ENCODE measurements at regions not wholly inside any gene's neighbourhood (a gene's known extent, or its start where the extent isn't known, plus 50 kb on each side); places are given as distances from the start of the nearest gene placed in this dataset.

DNA sequence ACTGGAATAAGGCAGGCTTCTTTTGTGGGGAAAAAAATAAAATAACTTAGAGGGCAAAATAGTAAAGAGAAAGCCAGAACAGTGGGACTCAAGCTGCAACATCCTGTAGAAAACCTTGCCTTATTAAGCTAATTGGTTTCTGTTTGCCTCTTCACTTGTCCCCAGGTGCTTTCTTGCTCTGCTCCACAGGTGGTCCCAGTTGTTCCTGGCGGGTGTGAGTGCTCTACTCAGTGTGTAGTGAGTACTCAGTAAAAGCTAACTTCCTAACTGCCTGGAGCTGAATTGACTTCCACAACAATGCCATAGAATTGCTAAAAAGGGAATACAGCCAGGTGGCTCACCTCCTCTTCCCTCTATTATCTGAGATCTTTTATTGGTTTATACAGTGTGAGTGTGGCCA lies 930.2 kb downstream of the C4orf33 start:
- Histone ChIP-seq H4K20me1 (ENCODE audit: control insufficient read depth, extremely low read depth, insufficient read depth, low read length) (no peaks in the 10 kb centered on the region), H3K4me1 (ENCODE audit: control insufficient read depth, extremely low read depth, insufficient read depth, low read length) (no peaks in the 10 kb centered on the region), H2AFZ (ENCODE audit: low read length) (no peak overlapping the region), H3K27me3 (ENCODE audit: control insufficient read depth, insufficient read depth, low read length) (no peaks in the 10 kb centered on the region), H3K4me3 (replicated peaks in 1 of 4; ENCODE audit: control extremely low read depth in 1 of 4, insufficient read depth in 1 of 4, low read depth in 3 of 4, low read length in 4 of 4) (no peak overlapping the region), H3K36me3 (ENCODE audit: control insufficient read depth, insufficient read depth, low read length) (no peaks in the 10 kb centered on the region), H3K27ac (ENCODE audit: insufficient read depth, low read length) (no peak overlapping the region), H3K9ac (ENCODE audit: insufficient read depth, low read length) (no peak overlapping the region), H3K4me2 (ENCODE audit: extremely low read depth, insufficient read depth, low read length) (no peak overlapping the region), H3K9me3 (ENCODE audit: control insufficient read depth, insufficient read depth, low read depth, low read length) (no peaks in the 10 kb centered on the region), H3K79me2 (ENCODE audit: control insufficient read depth, insufficient read depth, low read length) (no peaks in the 10 kb centered on the region)
- no peak for TF ChIP-seq EZH2 (IDR thresholded peaks at IDR 0.05; ENCODE audit: low read length, missing control alignments)
- TF ChIP-seq, protein P1, sequence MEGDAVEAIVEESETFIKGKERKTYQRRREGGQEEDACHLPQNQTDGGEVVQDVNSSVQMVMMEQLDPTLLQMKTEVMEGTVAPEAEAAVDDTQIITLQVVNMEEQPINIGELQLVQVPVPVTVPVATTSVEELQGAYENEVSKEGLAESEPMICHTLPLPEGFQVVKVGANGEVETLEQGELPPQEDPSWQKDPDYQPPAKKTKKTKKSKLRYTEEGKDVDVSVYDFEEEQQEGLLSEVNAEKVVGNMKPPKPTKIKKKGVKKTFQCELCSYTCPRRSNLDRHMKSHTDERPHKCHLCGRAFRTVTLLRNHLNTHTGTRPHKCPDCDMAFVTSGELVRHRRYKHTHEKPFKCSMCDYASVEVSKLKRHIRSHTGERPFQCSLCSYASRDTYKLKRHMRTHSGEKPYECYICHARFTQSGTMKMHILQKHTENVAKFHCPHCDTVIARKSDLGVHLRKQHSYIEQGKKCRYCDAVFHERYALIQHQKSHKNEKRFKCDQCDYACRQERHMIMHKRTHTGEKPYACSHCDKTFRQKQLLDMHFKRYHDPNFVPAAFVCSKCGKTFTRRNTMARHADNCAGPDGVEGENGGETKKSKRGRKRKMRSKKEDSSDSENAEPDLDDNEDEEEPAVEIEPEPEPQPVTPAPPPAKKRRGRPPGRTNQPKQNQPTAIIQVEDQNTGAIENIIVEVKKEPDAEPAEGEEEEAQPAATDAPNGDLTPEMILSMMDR (conservative IDR thresholded peaks at IDR 0.05 in 1 of 2, IDR thresholded peaks at IDR 0.05 in 1 of 2; ENCODE audit: low read depth in 1 of 2, low read length in 2 of 2) = no peak
- DNase-seq (ENCODE audit: low read depth in 2 of 2) = no peak

DNA sequence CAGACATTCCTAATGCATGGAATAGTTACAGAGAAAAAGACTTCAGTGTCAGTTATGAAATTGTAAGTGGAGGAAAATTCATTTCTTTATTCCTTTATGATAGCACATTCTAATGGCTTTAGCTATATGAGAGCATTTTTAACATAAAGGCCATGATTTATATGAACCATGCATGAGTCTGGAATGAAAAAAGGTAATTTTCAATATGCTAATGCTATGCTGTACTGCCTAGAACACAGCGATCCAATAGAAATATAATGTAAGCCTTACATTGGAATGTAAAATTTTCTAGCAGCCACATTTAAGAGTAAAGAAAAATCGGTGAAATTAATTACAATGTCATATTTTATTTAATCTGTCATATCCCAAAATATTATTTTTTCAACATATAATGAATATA lies 932.0 kb downstream of the C4orf33 start:
- H3K27ac ChIP-seq (ENCODE audit: insufficient read depth, low read length) = no peak overlapping the region
- no peaks in the 10 kb centered on the region for H3K79me2 ChIP-seq (ENCODE audit: control insufficient read depth, insufficient read depth, low read length)
- H3K4me2 ChIP-seq (ENCODE audit: extremely low read depth, insufficient read depth, low read length) = no peak overlapping the region
- H4K20me1 ChIP-seq (ENCODE audit: control insufficient read depth, extremely low read depth, insufficient read depth, low read length) = no peaks in the 10 kb centered on the region
- no peak overlapping the region for H2AFZ ChIP-seq (ENCODE audit: low read length)
- no peaks in the 10 kb centered on the region for H3K4me1 ChIP-seq (ENCODE audit: control insufficient read depth, extremely low read depth, insufficient read depth, low read length)
- H3K36me3 ChIP-seq (ENCODE audit: control insufficient read depth, insufficient read depth, low read length) = no peaks in the 10 kb centered on the region
- TF ChIP-seq, protein P1 (conservative IDR thresholded peaks at IDR 0.05 in 1 of 2, IDR thresholded peaks at IDR 0.05 in 1 of 2; ENCODE audit: low read depth in 1 of 2, low read length in 2 of 2) = no peak
- no peak for TF ChIP-seq EZH2 (IDR thresholded peaks at IDR 0.05; ENCODE audit: low read length, missing control alignments)
- no peak overlapping the region for H3K4me3 ChIP-seq (replicated peaks in 1 of 4; ENCODE audit: control extremely low read depth in 1 of 4, insufficient read depth in 1 of 4, low read depth in 3 of 4, low read length in 4 of 4)
- no peaks in the 10 kb centered on the region for H3K9me3 ChIP-seq (ENCODE audit: control insufficient read depth, insufficient read depth, low read depth, low read length)
- no peak overlapping the region for H3K9ac ChIP-seq (ENCODE audit: insufficient read depth, low read length)
- no peaks in the 10 kb centered on the region for H3K27me3 ChIP-seq (ENCODE audit: control insufficient read depth, insufficient read depth, low read length)
- no peak for DNase-seq (ENCODE audit: low read depth in 2 of 2)

DNA sequence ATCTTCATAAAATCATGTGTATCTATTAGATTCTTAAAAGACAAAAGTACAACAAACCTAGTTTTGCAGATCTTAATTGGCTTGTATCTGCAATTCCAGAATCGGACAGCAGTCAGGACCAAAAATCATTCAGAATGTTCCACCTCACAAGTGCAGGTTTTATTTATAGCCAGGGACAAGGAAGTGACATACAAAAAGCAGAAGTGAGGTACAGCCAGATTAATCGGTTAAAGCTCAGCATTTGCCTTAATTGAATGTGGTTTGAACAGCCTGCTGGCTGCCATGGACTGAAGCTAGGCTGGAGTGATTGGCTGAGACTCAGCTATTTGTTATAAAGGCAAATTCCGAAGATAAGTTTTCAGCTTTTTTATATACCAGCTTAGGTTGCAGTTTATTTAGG lies 932.6 kb downstream of the C4orf33 start:
- Histone ChIP-seq H3K79me2 (ENCODE audit: control insufficient read depth, insufficient read depth, low read length) (no peaks in the 10 kb centered on the region), H4K20me1 (ENCODE audit: control insufficient read depth, extremely low read depth, insufficient read depth, low read length) (no peaks in the 10 kb centered on the region), H3K4me3 (replicated peaks in 1 of 4; ENCODE audit: control extremely low read depth in 1 of 4, insufficient read depth in 1 of 4, low read depth in 3 of 4, low read length in 4 of 4) (no peak overlapping the region), H3K9ac (ENCODE audit: insufficient read depth, low read length) (no peak overlapping the region), H3K27ac (ENCODE audit: insufficient read depth, low read length) (no peak overlapping the region), H3K27me3 (ENCODE audit: control insufficient read depth, insufficient read depth, low read length) (no peaks in the 10 kb centered on the region), H3K4me2 (ENCODE audit: extremely low read depth, insufficient read depth, low read length) (no peak overlapping the region), H3K4me1 (ENCODE audit: control insufficient read depth, extremely low read depth, insufficient read depth, low read length) (no peaks in the 10 kb centered on the region), H2AFZ (ENCODE audit: low read length) (no peak overlapping the region), H3K9me3 (ENCODE audit: control insufficient read depth, insufficient read depth, low read depth, low read length) (no peaks in the 10 kb centered on the region), H3K36me3 (ENCODE audit: control insufficient read depth, insufficient read depth, low read length) (no peaks in the 10 kb centered on the region)
- TF ChIP-seq, protein P1 (conservative IDR thresholded peaks at IDR 0.05 in 1 of 2, IDR thresholded peaks at IDR 0.05 in 1 of 2; ENCODE audit: low read depth in 1 of 2, low read length in 2 of 2) = no peak
- no peak for TF ChIP-seq EZH2 (IDR thresholded peaks at IDR 0.05; ENCODE audit: low read length, missing control alignments)
- no peak for DNase-seq (ENCODE audit: low read depth in 2 of 2)

Measured in fibroblast of lung (primary cell).